ENCODE measurements at regions not wholly inside any gene's neighbourhood (a gene's known extent, or its start where the extent isn't known, plus 50 kb on each side); places are given as distances from the start of the nearest gene placed in this dataset.
A peak's percentile ranks its signal among the peaks of the same experiment; 100 is the strongest.

DNA sequence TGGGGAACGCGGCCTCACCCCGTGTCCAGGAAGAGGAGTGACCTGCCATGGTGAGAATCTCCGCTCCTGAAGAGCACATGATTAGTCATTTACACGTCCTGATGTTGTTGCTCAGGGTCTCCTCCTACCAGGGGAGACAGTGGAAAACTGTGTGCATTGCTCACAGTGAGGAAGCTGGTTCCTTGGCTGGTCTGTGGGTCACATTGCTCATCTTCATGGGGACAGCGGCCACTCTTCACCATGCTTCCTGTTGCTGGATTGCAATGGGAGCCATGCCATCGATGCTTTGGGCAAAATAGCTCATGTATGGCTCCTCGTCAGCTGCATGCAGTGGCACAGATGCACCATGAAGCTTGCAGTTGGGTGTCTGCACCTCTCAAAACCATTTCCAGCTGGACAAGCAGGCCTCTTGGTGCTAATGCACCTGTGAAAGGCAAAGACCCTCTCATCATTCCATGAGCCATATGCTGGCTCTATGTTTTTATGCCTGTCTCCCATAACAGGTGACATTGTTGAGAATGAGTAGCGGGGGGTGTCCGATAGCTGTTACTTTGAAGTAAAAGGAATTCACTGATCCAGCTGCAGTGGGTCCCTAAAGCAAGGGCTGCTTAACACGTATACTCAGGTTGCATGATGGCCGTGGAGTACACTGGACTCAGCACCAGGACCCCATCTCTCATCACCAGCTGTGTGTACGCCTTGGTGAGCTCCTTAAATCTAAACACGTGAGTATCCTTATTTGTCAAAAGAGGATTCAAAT lies 135.0 kb upstream of the ALKAL2 start:
- Histone ChIP-seq H3K27ac (0 out of 2 replicates have a peak overlapping the region, but pooled peaks have one; percentile 95), H3K4me2 (0 out of 2 replicates have a peak overlapping the region, but pooled peaks have one; percentile 72), H3K4me3 (no peak overlapping the region), H3K79me2 (ENCODE audit: low read depth) (no peaks in the 10 kb centered on the region), H3K4me1 (replicated peaks; ENCODE audit: insufficient read depth) (peaks cover 30% of the 10 kb centered on the region), H3F3A (ENCODE audit: insufficient read depth, low read depth) (peaks cover 22% of the 10 kb centered on the region), H4K20me1 (ENCODE audit: insufficient read depth) (no peaks in the 10 kb centered on the region), H3K36me3 (ENCODE audit: low read depth) (no peaks in the 10 kb centered on the region), H3K9me2 (ENCODE audit: insufficient read depth) (no peaks in the 10 kb centered on the region), H3K27me3 (ENCODE audit: insufficient read depth, low read depth) (no peaks in the 10 kb centered on the region), H2AFZ (no peak overlapping the region), H3K9me3 (ENCODE audit: insufficient read depth, low read depth) (0 out of 2 replicates have a peak, but pooled peaks cover 9% of the 10 kb centered on the region)
- no peak for DNase-seq
- ChIA-PET CTCF (no interaction called here), POLR2A (ENCODE audit: unreplicated experiment) (no interaction called here)
- intact Hi-C loops (cut with micrococcal nuclease; ENCODE audit: unreplicated experiment) = no loop called here
- TF ChIP-seq, protein P1, sequence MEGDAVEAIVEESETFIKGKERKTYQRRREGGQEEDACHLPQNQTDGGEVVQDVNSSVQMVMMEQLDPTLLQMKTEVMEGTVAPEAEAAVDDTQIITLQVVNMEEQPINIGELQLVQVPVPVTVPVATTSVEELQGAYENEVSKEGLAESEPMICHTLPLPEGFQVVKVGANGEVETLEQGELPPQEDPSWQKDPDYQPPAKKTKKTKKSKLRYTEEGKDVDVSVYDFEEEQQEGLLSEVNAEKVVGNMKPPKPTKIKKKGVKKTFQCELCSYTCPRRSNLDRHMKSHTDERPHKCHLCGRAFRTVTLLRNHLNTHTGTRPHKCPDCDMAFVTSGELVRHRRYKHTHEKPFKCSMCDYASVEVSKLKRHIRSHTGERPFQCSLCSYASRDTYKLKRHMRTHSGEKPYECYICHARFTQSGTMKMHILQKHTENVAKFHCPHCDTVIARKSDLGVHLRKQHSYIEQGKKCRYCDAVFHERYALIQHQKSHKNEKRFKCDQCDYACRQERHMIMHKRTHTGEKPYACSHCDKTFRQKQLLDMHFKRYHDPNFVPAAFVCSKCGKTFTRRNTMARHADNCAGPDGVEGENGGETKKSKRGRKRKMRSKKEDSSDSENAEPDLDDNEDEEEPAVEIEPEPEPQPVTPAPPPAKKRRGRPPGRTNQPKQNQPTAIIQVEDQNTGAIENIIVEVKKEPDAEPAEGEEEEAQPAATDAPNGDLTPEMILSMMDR (conservative IDR thresholded peaks at IDR 0.05) = no peak
- no peak for TF ChIP-seq EZH2 (IDR thresholded peaks at IDR 0.05; ENCODE audit: low read depth)
- no TSS peak for BruUV-seq (replicated peaks)

DNA sequence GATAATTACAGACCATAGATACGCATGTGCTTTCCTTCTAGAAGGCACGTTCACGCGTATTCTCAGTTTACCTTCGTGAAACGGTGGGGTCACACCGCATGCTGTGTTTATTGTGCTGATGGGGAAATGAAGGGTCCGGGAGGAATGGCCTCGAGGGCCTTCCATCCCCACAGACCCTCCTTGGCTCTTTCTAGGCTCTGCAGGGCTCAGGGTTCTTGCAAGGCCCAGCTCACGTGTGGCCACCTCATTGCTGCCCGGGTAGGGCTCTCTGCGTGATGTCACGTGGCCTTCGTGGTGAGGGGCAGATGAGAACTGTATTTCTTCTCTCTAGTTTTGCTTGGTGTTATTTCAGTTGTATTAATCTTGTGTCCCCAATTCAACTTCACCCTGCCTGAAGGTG lies 133.5 kb upstream of the ALKAL2 start:
- no peaks in the 10 kb centered on the region for H3K9me2 ChIP-seq (ENCODE audit: insufficient read depth)
- H3K4me2 ChIP-seq = no peak overlapping the region
- H3K9me3 ChIP-seq (ENCODE audit: insufficient read depth, low read depth) = peaks cover 9% of the 10 kb centered on the region
- ChIA-PET POLR2A (ENCODE audit: unreplicated experiment) (no interaction called here), CTCF (no interaction called here)
- no peak overlapping the region for H3K27ac ChIP-seq
- no peaks in the 10 kb centered on the region for H3K79me2 ChIP-seq (ENCODE audit: low read depth)
- H3K27me3 ChIP-seq (ENCODE audit: insufficient read depth, low read depth) = no peaks in the 10 kb centered on the region
- BruUV-seq (replicated peaks) = no TSS peak
- H2AFZ ChIP-seq = no peak overlapping the region
- peaks cover 30% of the 10 kb centered on the region for H3K4me1 ChIP-seq (replicated peaks; ENCODE audit: insufficient read depth)
- DNase-seq = no peak
- intact Hi-C loops (cut with micrococcal nuclease; ENCODE audit: unreplicated experiment) = no loop called here
- H4K20me1 ChIP-seq (ENCODE audit: insufficient read depth) = no peaks in the 10 kb centered on the region
- H3F3A ChIP-seq (ENCODE audit: insufficient read depth, low read depth) = peaks cover 22% of the 10 kb centered on the region
- TF ChIP-seq, protein P1 (conservative IDR thresholded peaks at IDR 0.05) = no peak
- no peak for TF ChIP-seq EZH2 (IDR thresholded peaks at IDR 0.05; ENCODE audit: low read depth)
- no peak overlapping the region for H3K4me3 ChIP-seq
- no peaks in the 10 kb centered on the region for H3K36me3 ChIP-seq (ENCODE audit: low read depth)

DNA sequence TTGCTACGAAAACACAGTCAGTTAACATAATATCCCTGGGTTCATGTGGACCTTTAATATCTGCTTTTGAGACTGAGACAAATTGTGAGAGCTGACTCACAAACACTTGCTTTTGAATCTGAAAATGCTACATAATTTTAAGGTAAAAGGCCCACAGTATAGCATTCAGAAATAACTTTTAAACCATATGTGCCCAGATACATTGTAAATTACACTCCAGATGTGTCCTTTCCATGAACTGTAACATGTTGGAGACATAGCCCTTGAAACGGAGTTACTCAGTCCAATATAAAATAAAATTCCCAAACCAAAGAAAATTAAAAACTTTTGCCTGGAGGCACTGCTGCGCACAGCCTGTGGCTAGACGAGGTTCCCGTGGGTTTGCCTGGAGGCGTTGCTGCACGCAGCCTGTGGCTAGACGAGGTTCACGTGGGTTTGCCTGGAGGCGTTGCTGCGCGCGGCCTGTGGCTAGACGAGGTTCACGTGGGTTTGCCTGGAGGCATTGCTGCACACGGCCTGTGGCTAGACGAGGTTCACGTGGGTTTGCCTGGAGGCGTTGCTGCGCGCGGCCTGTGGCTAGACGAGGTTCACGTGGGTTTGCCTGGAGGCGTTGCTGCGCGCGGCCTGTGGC lies 131.9 kb upstream of the ALKAL2 start:
- H3K27me3 ChIP-seq (ENCODE audit: insufficient read depth, low read depth) = no peaks in the 10 kb centered on the region
- CTCF ChIA-PET = no interaction called here

More for the DNA sequence above, 131.9 kb upstream of the ALKAL2 start:
- no peak for DNase-seq
- Histone ChIP-seq H3K79me2 (ENCODE audit: low read depth) (no peaks in the 10 kb centered on the region), H4K20me1 (ENCODE audit: insufficient read depth) (no peaks in the 10 kb centered on the region), H3K9me2 (ENCODE audit: insufficient read depth) (no peaks in the 10 kb centered on the region), H3K9me3 (ENCODE audit: insufficient read depth, low read depth) (peaks cover 16% of the 10 kb centered on the region), H2AFZ (no peak overlapping the region), H3K4me2 (no peak overlapping the region), H3K4me3 (no peak overlapping the region), H3F3A (ENCODE audit: insufficient read depth, low read depth) (peaks cover 9% of the 10 kb centered on the region; the same call in 1 of the 2 replicates), H3K4me1 (replicated peaks; ENCODE audit: insufficient read depth) (peaks cover 17% of the 10 kb centered on the region), H3K27ac (no peak overlapping the region), H3K36me3 (ENCODE audit: low read depth) (no peaks in the 10 kb centered on the region)
- intact Hi-C loops (cut with micrococcal nuclease; ENCODE audit: unreplicated experiment) = no loop called here
- BruUV-seq (replicated peaks) = no TSS peak
- POLR2A ChIA-PET (ENCODE audit: unreplicated experiment) = no interaction called here
- no peak for TF ChIP-seq EZH2 (IDR thresholded peaks at IDR 0.05; ENCODE audit: low read depth)
- TF ChIP-seq, protein P1 (conservative IDR thresholded peaks at IDR 0.05) = no peak
